ENCODE measurements at regions not wholly inside any gene's neighbourhood (a gene's known extent, or its start where the extent isn't known, plus 50 kb on each side); places are given as distances from the start of the nearest gene placed in this dataset.
"Not testable (repeated sequence)": the region's sequence is repeated elsewhere in the genome, so short reads cannot be mapped to it uniquely, and the experiment has no call there.

DNA sequence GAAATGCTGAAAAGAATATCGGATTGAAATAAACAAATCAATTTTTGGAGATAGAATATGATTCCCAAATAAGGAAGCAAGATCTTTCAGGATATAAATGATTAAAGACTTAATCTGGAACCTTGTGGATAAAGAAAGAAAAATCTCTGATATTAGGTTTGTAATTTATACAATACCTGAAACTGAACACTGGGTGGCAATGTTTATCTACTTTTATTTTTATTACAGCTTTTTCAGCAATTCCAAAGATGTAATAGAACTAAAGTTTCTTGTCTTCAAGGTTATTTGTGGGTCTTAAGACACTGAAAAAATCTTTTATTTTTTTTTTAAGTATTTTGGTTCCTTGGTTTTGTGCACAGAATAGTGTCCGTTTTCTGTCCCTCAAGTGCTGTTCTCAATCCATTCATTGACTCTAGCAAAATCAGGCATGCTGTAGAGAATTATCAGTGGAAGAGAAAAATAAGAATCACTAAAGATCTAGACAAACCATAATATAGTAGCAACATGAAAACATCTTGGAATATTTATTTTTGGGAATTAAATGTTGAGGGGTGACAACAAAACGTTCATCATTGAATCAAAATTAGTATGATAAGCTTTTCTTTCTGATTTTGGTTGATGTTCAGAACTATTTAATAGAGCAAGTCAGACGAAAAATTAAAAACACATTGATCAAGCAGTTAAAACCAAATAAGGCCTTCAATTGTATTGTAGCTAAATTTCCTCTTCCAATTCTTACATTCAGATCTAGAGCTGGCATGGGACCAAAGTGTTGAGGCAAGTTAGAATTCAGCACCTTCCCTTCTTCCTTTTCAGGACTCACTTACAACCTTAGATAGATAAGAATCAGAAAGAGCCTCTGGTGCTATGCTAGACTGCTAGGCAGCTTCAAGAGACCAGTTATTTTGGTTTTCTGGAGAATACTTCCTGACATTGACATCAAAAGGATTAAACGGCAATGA, 704.4 kb upstream of the PCDH20 start:
- H3K4me3 ChIP-seq (ENCODE audit: low read depth, low read length) = no peak overlapping the region
- DNase-seq (ENCODE audit: low read depth) = no peak
- TF ChIP-seq, protein P1, sequence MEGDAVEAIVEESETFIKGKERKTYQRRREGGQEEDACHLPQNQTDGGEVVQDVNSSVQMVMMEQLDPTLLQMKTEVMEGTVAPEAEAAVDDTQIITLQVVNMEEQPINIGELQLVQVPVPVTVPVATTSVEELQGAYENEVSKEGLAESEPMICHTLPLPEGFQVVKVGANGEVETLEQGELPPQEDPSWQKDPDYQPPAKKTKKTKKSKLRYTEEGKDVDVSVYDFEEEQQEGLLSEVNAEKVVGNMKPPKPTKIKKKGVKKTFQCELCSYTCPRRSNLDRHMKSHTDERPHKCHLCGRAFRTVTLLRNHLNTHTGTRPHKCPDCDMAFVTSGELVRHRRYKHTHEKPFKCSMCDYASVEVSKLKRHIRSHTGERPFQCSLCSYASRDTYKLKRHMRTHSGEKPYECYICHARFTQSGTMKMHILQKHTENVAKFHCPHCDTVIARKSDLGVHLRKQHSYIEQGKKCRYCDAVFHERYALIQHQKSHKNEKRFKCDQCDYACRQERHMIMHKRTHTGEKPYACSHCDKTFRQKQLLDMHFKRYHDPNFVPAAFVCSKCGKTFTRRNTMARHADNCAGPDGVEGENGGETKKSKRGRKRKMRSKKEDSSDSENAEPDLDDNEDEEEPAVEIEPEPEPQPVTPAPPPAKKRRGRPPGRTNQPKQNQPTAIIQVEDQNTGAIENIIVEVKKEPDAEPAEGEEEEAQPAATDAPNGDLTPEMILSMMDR (conservative IDR thresholded peaks at IDR 0.05; ENCODE audit: low read depth, low read length) = no peak

DNA sequence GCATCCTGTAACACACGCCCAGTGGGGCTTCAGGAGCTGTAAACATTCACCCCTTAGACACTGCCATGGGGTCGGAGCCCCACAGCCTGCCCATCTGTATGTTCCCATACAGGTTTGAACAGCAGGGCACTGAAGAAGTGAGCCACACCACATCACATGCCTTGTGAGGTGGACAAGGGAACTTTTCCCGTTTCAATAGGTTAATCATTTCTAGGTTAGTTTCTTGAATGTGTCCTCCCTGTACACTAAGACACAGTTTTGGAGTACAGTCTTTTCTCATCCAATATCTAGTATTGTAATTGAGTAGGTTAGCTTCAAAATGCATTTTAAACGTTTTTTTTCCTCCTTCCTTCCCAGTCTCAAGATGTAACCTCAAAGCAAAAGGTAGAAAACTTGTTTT, 700.2 kb upstream of the PCDH20 start:
- DNase-seq (ENCODE audit: low read depth) = no peak
- TF ChIP-seq, protein P1 (conservative IDR thresholded peaks at IDR 0.05; ENCODE audit: low read depth, low read length) = no peak
- no peak overlapping the region for H3K4me3 ChIP-seq (ENCODE audit: low read depth, low read length)

DNA sequence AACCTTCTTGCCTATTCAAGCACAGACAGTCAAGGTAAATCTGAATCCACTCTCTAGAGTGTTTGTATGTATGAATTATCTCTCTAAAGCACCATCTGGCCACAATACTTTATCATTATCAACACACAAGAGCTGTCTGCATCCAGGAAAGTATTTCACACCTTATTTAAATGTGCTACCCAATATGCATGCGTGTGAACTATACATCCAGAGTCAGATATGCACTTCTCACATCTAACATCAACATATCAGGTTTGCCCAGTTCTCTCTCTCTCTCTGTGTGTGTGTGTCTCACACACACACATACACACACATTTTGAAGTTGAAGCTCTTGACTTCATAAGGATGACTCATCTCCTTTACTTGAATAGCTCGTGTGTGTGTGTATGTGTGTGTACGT, 697.5 kb upstream of the PCDH20 start:
- TF ChIP-seq, protein P1 (conservative IDR thresholded peaks at IDR 0.05; ENCODE audit: low read depth, low read length) = no peak
- H3K4me3 ChIP-seq (ENCODE audit: low read depth, low read length) = no peak overlapping the region
- DNase-seq (ENCODE audit: low read depth) = no peak

DNA sequence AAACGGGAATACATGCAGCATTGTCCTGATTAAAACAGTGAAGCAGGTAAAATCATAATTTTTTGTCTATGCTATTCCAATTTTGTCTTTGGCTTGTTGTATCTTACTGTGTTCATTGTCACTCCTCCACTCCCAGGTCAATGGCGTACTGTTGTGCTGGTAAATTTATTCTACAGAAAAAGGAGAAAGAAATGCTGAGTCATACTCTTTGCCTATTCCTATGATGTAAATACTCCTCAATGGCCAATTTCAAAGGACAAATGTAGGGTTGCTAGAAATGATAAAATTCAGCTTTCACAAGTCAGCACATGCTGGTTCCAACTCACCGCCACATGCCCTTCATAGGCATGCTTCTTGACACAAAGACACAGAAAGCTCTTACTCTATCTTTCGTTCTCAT, 694.4 kb upstream of the PCDH20 start:
- H3K4me3 ChIP-seq (ENCODE audit: low read depth, low read length) = no peak overlapping the region
- no peak for DNase-seq (ENCODE audit: low read depth)
- TF ChIP-seq, protein P1 (conservative IDR thresholded peaks at IDR 0.05; ENCODE audit: low read depth, low read length) = no peak

DNA sequence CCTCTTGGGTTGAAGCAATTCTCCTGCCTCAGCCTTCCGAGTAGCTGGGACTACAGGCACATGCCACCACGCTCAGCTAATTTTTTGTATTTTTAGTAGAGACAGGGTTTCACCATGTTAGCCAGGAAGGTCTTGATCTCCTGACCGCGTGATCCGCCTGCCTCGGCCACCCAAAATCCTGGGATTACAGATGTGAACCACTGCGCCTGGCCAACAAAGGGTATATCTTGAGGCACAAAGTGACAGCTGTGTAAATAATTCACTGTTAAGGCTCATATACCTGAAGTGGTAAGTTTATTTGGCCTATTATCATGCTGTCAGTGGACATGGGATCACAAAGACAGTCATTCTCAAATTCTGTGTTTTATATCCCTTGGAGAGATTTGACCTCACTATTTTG, 688.5 kb upstream of the PCDH20 start:
- DNase-seq (ENCODE audit: low read depth); H3K4me3 ChIP-seq (ENCODE audit: low read depth, low read length): not testable (repeated sequence)

DNA sequence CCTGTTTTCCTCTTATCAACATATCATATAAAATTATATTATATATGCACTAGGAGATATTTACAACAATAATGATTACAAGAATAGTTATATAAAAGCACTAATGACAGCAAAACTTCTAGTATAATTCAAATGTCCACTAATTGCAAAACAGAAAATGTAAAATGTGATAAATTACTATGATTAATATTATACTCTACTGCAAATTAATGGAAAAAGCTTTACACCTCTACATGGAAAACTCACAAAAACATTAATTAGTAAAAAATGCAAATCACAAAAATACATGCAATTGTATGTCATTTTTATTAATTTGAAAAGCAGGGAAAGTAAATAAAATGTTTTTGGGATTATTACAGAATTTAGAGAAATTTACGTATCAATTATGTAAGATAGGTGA, 681.0 kb upstream of the PCDH20 start:
- TF ChIP-seq, protein P1 (conservative IDR thresholded peaks at IDR 0.05; ENCODE audit: low read depth, low read length) = no peak
- no peak for DNase-seq (ENCODE audit: low read depth)
- no peak overlapping the region for H3K4me3 ChIP-seq (ENCODE audit: low read depth, low read length)

DNA sequence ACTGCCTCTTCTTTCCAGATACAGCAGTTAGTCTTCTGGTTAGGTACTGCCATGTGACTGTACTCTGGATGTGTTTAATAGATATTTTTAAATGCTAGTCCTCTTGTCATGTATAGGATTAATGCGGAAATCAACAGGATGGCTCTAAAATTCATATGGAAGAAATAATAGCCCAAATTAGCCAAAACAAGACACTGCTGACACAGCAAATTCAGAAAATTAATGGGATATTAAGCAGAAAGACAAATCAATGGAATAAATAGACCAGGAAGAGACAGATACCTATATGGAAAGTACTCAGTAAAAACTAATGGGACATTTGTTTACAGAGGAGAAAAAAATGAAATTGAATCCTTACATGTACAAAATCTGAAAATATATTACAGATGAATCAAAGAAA, 679.3 kb upstream of the PCDH20 start:
- DNase-seq (ENCODE audit: low read depth) = no peak
- H3K4me3 ChIP-seq (ENCODE audit: low read depth, low read length) = no peak overlapping the region
- TF ChIP-seq, protein P1 (conservative IDR thresholded peaks at IDR 0.05; ENCODE audit: low read depth, low read length) = no peak
